PC-3 (cell line): ENCODE measurements at regions not wholly inside any gene's neighbourhood (a gene's known extent, or its start where the extent isn't known, plus 50 kb on each side); places are given as distances from the start of the nearest gene placed in this dataset.

ENCODE experiments used
- CTCF ChIP-seq: fragments of 300-600 bp; sonication (generic); conservative IDR thresholded peaks from 2 replicates; pipeline ENCODE4 v1.5.1; 2017; ENCODE audit warnings: antibody characterized with exemption, low read depth, mild to moderate bottlenecking, low read length
- EZH2 ChIP-seq: fragments of 300-600 bp; sonication (generic); IDR thresholded peaks from one replicate; pipeline ENCODE4 v1.6.1; 2017; ENCODE audit warnings: antibody characterized with exemption, mild to moderate bottlenecking, low read length; ENCODE audit not compliant: unreplicated experiment

- TF ChIP-seq CTCF (no peak), EZH2 (no peak)
Observed at GRCh38 chr5:98187945-98188344, 585.5 kb upstream of the RGMB start.
